Activated naive CD8-positive, alpha-beta T cell (primary cell): ENCODE measurements at regions not wholly inside any gene's neighbourhood (a gene's known extent, or its start where the extent isn't known, plus 50 kb on each side); places are given as distances from the start of the nearest gene placed in this dataset.
"Not testable (repeated sequence)": the region's sequence is repeated elsewhere in the genome, so short reads cannot be mapped to it uniquely, and the experiment has no call there.

Experiments
- H3K27ac Mint-ChIP-seq: one replicate; pipeline ENCODE4 v1.8.0; 2021; ENCODE audit warnings: mixed read lengths
- H3K27me3 Mint-ChIP-seq: one replicate; pipeline ENCODE4 v1.8.0; 2021; ENCODE audit warnings: mixed read lengths
- H3K36me3 Mint-ChIP-seq: one replicate; pipeline ENCODE4 v1.8.0; 2021; ENCODE audit warnings: mixed read lengths
- H3K4me1 Mint-ChIP-seq: one replicate; pipeline ENCODE4 v1.8.0; 2021; ENCODE audit warnings: low read depth, mixed read lengths
- H3K4me3 Mint-ChIP-seq: one replicate; pipeline ENCODE4 v1.8.0; 2021; ENCODE audit warnings: mild to moderate bottlenecking, mixed read lengths
- H3K9me3 Mint-ChIP-seq: one replicate; pipeline ENCODE4 v1.8.0; 2021; ENCODE audit warnings: low read depth, mixed read lengths

DNA sequence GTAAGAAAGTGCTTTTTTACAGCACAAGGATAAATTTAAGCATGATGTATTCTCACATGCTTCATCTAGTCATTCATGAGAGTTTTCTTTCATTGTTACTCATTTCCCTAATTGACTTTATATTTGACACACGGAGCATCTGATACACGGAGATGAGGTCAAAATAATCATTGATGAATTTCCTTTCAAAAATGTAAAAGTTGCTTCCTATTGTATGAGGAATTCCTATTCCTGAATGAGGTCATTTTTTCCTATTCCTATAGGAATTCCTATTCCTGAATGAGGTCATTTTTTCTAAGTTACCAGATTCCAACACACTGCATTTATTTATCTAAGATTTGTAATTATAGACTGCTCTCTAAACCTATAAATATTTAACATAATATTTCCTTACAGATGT, 316.7 kb upstream of the KITLG start:
- no peaks in the 10 kb centered on the region for H3K36me3 Mint-ChIP-seq
- no peak overlapping the region for H3K27ac Mint-ChIP-seq
- H3K9me3 Mint-ChIP-seq, result no peaks in the 10 kb centered on the region
- no peaks in the 10 kb centered on the region for H3K27me3 Mint-ChIP-seq
- H3K4me3 Mint-ChIP-seq, result no peak overlapping the region
- H3K4me1 Mint-ChIP-seq, result no peaks in the 10 kb centered on the region

DNA sequence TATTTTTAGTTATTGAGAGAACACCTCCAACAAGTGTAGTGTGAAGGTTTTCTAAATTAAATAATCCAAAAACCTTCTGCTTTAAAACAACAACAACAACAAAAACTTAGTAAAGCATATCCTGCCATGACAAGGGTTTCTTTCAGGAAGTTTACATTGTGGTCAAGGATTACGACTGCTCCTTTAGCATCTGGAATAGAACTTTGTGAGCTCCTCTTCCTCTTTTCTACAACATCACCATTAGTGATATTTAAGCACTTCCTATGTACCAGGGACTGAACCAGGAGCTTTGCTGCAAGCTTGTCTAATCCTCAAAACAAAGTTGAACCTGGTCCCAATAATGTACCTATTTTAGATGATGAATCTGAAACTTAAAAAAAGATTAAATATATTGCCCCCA, 315.4 kb upstream of the KITLG start:
- no peaks in the 10 kb centered on the region for H3K9me3 Mint-ChIP-seq
- H3K4me1 Mint-ChIP-seq, result no peaks in the 10 kb centered on the region
- H3K27ac Mint-ChIP-seq, result no peak overlapping the region
- no peaks in the 10 kb centered on the region for H3K36me3 Mint-ChIP-seq
- H3K4me3 Mint-ChIP-seq, result no peak overlapping the region
- no peaks in the 10 kb centered on the region for H3K27me3 Mint-ChIP-seq

DNA sequence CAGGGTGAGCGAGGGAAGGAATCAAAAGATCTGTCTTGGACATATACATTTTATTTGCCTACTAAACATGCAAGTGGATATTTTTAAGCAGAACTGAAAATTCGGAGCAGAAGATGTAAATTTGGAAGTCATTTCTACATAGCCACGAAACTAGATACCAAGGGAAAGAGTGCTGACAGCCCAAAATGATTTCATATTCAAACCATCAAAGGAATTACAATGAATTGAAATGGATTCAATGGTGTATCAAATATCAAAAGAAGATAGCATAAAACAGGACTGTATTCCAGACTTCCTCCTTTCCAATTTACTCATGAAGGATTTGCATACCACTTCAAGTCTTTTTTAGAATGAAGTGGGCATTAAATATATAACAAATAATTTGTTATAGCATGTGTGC, 313.5 kb upstream of the KITLG start:
- Mint-ChIP-seq H3K4me1 (no peaks in the 10 kb centered on the region), H3K9me3 (no peaks in the 10 kb centered on the region), H3K4me3 (no peak overlapping the region), H3K36me3 (no peaks in the 10 kb centered on the region), H3K27me3 (no peaks in the 10 kb centered on the region), H3K27ac (no peak overlapping the region)

DNA sequence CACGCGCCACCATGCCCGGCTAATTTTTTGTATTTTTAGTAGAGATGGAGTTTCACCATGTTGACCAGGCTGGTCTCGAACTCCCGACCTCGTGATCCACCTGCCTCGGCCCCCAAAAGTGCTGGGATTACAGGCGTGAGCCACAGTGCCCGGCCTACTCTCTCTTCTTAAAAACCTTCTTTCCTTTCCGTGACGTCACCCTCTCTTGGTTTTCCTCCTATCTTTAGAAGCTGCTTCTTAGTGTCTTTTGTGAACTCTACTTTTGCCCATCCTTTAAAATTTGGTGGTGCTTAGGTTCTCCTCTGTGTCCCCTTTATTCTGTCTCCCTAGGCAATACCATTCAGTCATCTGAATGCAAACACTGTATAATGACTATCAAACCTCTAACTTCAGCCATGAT, 311.2 kb upstream of the KITLG start:
- H3K27me3 Mint-ChIP-seq, H3K9me3 Mint-ChIP-seq, H3K4me3 Mint-ChIP-seq, H3K4me1 Mint-ChIP-seq, H3K27ac Mint-ChIP-seq, H3K36me3 Mint-ChIP-seq: not testable (repeated sequence)

DNA sequence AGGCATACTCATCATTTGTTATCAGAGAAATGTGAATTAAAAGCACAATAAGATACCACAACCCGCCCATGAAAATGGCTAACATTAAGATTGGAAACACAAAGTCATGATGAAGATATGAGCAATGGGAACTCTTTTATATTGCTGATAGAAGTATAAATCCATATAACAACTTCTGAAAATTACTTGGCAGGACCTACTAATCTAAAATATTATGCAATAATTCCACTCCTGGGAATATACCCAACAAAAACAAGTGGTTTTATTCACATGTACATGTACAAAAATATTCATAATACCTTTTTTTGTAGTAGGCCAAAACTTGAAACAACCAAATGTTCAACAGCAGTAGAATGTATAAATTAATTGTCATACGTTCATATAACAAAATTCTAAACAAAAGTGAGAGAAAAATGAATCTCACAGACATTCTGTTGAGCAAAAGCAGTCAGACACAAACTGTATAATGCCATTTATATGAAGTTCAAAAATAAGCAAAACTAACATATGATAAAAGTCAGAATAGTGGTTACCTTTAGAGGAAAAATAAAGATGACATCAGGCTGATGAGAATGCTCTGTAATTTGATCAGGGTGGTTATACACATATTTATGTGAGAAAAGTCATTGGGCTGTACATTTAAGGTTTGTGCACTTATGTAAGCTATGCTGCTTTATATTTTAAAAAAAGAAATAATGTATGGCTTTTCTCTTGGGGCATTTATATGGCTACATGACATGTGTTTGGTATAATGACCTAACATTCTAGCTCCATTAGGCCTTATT, 309.2 kb upstream of the KITLG start:
- Mint-ChIP-seq H3K9me3 (peaks cover 3% of the 10 kb centered on the region), H3K27ac (no peak overlapping the region), H3K36me3 (no peaks in the 10 kb centered on the region), H3K4me3 (no peak overlapping the region), H3K4me1 (no peaks in the 10 kb centered on the region), H3K27me3 (no peaks in the 10 kb centered on the region)

DNA sequence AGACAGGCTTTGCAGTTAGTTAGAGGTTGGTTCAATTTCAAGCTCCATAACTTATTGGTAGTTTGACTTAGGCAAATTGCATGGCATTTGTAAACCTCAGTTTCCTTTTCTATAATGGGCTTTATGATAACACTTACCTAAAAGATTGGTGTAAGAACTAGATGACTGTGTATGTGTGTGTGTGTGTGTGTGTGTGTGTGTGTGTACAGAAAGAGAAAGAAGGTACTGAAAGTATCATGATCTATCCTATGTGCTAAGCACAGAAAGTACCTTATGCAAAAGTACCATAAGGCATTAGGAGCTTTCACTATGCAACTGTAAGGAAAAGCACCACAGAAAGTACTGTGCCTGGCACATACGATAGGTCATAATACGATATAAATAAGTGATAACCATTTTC, 304.3 kb upstream of the KITLG start:
- no peaks in the 10 kb centered on the region for H3K36me3 Mint-ChIP-seq
- no peaks in the 10 kb centered on the region for H3K4me1 Mint-ChIP-seq
- no peak overlapping the region for H3K4me3 Mint-ChIP-seq
- H3K9me3 Mint-ChIP-seq, result peaks cover 8% of the 10 kb centered on the region
- H3K27me3 Mint-ChIP-seq, result no peaks in the 10 kb centered on the region
- no peak overlapping the region for H3K27ac Mint-ChIP-seq

GRCh38 chr12:88882662-88883061, 302.4 kb upstream of the KITLG start:
- Mint-ChIP-seq H3K27ac (no peak overlapping the region), H3K4me3 (no peak overlapping the region), H3K27me3 (peaks cover 2% of the 10 kb centered on the region), H3K9me3 (peaks cover 8% of the 10 kb centered on the region), H3K36me3 (no peaks in the 10 kb centered on the region), H3K4me1 (no peaks in the 10 kb centered on the region)

GRCh38 chr12:88880051-88880450, 299.8 kb upstream of the KITLG start:
- Mint-ChIP-seq H3K27ac (no peak overlapping the region), H3K36me3 (no peaks in the 10 kb centered on the region), H3K4me3 (no peak overlapping the region), H3K27me3 (peaks cover 2% of the 10 kb centered on the region), H3K4me1 (no peaks in the 10 kb centered on the region), H3K9me3 (peaks cover 5% of the 10 kb centered on the region)

GRCh38 chr12:88878295-88878694, 298.0 kb upstream of the KITLG start:
- Mint-ChIP-seq H3K27me3 (peaks cover 2% of the 10 kb centered on the region), H3K4me3 (no peak overlapping the region), H3K9me3 (peaks cover 5% of the 10 kb centered on the region), H3K27ac (no peak overlapping the region), H3K4me1 (no peaks in the 10 kb centered on the region), H3K36me3 (no peaks in the 10 kb centered on the region)

DNA sequence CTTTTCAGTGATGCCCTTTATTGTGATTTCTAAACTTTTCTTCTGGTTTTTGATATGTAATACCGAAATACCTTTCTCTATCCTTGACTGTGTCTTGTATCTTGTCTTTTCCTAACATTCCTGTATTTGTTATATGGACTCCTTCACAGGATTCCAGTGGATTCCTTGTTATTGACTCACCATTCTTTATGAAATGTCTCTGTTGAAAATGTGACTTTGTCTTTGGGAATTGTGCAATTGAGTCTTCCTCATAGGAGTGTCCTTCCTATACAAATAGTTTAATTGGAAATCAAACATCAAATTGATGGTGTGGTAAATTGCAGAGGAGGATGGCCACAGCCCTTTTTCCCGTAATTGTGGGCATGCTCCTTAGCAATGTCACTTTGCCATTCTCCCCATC, 296.6 kb upstream of the KITLG start:
- H3K36me3 Mint-ChIP-seq, result no peaks in the 10 kb centered on the region
- no peaks in the 10 kb centered on the region for H3K9me3 Mint-ChIP-seq
- no peaks in the 10 kb centered on the region for H3K4me1 Mint-ChIP-seq
- H3K27me3 Mint-ChIP-seq, result peaks cover 2% of the 10 kb centered on the region
- no peak overlapping the region for H3K4me3 Mint-ChIP-seq
- H3K27ac Mint-ChIP-seq, result no peak overlapping the region

DNA sequence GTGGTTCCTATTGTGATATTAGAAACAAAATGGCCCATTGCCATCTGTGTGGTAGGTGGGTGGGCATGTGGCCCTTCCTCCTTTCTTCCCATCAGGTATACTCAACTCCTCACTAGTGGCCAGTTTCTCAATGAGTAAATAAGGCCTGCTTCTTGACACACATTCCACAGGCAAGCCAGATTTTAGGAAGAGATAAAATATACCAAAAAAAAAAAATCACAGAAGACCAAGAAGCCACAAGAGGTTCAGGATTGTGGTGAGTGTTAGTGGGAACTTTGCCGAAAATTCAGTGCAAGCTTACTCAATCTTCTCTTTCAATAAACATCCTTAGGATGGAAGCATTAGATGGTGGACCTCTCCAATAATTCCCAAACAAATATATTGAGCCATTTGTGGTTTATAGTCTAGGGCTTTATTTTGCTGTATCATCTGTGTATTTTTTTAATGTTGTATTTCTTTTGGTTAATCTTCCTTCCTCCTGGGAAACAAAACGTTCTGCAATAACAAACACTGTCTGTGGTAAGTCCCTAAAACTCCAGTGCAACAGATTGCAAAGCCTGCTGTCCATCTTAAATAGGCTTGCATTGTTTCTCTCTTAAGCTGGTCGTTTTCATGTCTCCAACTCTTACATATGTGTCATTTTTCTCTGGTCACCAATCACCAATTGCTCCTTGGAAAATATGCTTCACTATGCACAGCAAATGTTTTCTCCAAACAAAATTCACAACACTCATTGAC, 289.9 kb upstream of the KITLG start:
- no peaks in the 10 kb centered on the region for H3K9me3 Mint-ChIP-seq
- no peaks in the 10 kb centered on the region for H3K4me1 Mint-ChIP-seq
- H3K27me3 Mint-ChIP-seq, result no peaks in the 10 kb centered on the region
- no peak overlapping the region for H3K27ac Mint-ChIP-seq
- no peak overlapping the region for H3K4me3 Mint-ChIP-seq
- no peaks in the 10 kb centered on the region for H3K36me3 Mint-ChIP-seq

- Mint-ChIP-seq H3K36me3 (no peaks in the 10 kb centered on the region), H3K4me1 (no peaks in the 10 kb centered on the region), H3K4me3 (no peak overlapping the region), H3K9me3 (no peaks in the 10 kb centered on the region), H3K27me3 (no peaks in the 10 kb centered on the region), H3K27ac (no peak overlapping the region)
These were observed 287.8 kb upstream of the KITLG start for GRCh38 chr12:88868050-88868449.

DNA sequence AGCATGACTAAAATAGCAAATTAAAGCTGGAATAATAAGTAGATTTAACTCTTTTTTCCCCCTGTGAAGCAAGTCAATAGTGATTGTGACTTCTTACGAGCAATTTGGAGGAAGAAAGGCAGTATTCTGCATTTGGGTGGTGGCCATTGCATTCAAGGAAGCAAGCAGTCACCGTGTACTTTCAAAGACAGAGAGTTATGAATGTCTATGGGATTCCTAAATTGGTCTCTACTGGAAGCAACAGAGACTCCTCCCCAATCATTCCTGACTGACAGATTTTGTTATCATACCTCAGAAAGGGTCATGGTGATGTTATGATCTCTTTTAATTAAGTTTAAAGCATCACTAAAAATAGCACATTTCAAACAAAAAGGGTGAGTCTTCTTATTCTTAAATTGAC, 287.2 kb upstream of the KITLG start:
- no peak overlapping the region for H3K27ac Mint-ChIP-seq
- H3K27me3 Mint-ChIP-seq, result no peaks in the 10 kb centered on the region
- H3K36me3 Mint-ChIP-seq, result no peaks in the 10 kb centered on the region
- H3K9me3 Mint-ChIP-seq, result no peaks in the 10 kb centered on the region
- no peaks in the 10 kb centered on the region for H3K4me1 Mint-ChIP-seq
- no peak overlapping the region for H3K4me3 Mint-ChIP-seq

- Mint-ChIP-seq H3K27ac (no peak overlapping the region), H3K4me1 (no peaks in the 10 kb centered on the region), H3K9me3 (no peaks in the 10 kb centered on the region), H3K4me3 (no peak overlapping the region), H3K36me3 (no peaks in the 10 kb centered on the region), H3K27me3 (no peaks in the 10 kb centered on the region)
These were observed 286.6 kb upstream of the KITLG start for GRCh38 chr12:88866881-88867280.

- no peaks in the 10 kb centered on the region for H3K4me1 Mint-ChIP-seq
- no peaks in the 10 kb centered on the region for H3K9me3 Mint-ChIP-seq
- no peaks in the 10 kb centered on the region for H3K27me3 Mint-ChIP-seq
- H3K4me3 Mint-ChIP-seq, result no peak overlapping the region
- H3K36me3 Mint-ChIP-seq, result no peaks in the 10 kb centered on the region
- H3K27ac Mint-ChIP-seq, result no peak overlapping the region
These were observed 285.3 kb upstream of the KITLG start for GRCh38 chr12:88865537-88865936.

DNA sequence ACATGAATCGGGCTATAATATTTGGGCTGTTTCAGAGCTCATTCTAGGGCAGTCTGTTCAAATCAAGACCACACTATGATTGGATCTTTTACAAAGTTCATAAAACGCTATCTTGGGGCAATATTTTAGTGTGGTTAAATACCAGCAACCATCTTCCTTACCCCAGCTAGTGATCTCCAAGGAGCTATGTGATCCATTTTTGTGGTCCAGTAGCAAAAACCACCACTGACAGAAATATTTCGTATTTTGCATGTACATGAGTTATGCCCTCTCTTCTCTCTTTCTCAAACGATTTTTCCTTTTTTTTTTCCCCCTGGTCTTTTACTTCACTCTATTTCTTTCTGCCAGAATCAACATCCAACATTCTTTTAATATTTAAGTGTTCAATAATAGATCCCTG, 280.6 kb upstream of the KITLG start:
- Mint-ChIP-seq H3K36me3 (no peaks in the 10 kb centered on the region), H3K4me1 (no peaks in the 10 kb centered on the region), H3K27ac (no peak overlapping the region), H3K4me3 (no peak overlapping the region), H3K27me3 (no peaks in the 10 kb centered on the region), H3K9me3 (no peaks in the 10 kb centered on the region)
